ENCODE measurements at regions not wholly inside any gene's neighbourhood (a gene's known extent, or its start where the extent isn't known, plus 50 kb on each side); places are given as distances from the start of the nearest gene placed in this dataset.

DNA sequence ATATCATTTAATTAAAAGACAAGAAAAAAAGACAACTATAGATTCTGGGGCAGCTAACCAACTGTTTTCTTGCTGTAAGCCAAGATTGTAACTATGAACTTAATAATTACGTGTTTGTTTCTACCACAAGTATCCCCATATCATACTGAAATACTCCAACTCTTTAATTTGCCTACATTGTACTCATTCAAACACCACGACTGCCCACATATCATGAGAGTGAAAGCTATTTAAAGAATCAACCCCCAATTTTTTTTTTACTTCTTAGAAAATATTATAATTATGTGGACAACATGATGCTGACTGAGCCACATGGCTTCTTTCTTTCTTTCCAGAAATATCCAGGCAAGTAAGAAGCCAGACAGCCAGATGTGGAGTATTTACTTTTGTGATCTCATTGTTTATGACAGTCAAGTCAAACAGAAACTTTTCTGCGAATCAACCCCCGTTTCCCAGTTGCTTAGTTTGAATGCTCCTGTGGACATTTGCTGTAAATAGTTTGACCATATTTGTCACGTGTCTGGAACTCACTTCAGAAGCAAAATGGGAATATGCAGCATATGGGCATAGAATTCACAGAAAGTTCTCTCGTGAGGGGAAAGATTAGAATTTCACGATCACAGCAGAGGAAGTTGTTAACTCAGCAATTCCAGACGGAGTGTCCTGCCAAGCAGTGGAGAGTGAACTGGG, 126.8 kb upstream of the PSMD7 start:
- DNase-seq (ENCODE audit: low spot score), result no peak

GRCh38 chr16:74169066-74169465, 127.5 kb upstream of the PSMD7 start:
- DNase-seq (ENCODE audit: low spot score), result no peak

DNA sequence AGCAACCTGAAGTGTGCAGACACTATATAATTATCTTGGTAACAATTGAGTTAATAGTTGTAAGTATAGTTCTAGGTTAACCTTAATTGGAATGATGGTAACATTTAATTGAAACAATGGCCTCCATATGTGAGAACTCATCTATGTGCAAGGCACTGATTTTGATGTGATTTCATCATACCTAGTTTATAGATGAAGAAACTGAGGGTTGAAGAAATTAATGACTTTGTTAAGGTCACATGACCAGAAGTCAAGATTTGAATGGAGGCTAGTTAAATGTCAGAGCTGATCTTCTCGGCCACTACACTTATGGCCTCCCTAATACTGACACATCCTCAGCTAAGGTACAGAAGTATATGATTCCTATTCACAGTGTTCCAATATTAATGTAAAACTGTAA, 128.2 kb upstream of the PSMD7 start:
- DNase-seq (ENCODE audit: low spot score), result no peak

GRCh38 chr16:74166456-74166855, 130.2 kb upstream of the PSMD7 start:
- no peak for DNase-seq (ENCODE audit: low spot score)

- no peak for DNase-seq (ENCODE audit: low spot score)
These were observed 131.0 kb upstream of the PSMD7 start for GRCh38 chr16:74165566-74166080.

DNA sequence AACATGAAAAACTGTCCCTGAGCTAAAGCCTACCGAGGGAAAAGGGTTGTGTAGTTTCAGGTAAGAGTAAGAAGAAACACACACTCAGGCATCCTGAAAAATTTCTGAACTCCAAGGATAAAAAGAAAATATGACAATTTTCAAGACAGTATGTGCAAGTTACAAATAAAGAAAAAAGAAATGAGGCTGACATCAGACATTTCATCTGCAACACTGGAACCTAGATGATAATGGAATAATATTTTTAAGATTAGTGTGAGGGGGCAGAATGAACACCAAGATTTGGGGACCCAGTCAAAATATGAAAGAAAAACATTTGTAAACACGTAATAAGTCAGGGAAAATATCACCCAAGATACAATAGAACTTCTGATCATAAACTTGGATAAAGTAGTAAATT, 135.9 kb upstream of the PSMD7 start:
- DNase-seq (ENCODE audit: low spot score), result no peak

- DNase-seq (ENCODE audit: low spot score), result no peak
These were observed 142.8 kb upstream of the PSMD7 start for GRCh38 chr16:74153773-74154172.

- no peak for DNase-seq (ENCODE audit: low spot score)
These were observed 150.0 kb upstream of the PSMD7 start for GRCh38 chr16:74146643-74147042.

DNA sequence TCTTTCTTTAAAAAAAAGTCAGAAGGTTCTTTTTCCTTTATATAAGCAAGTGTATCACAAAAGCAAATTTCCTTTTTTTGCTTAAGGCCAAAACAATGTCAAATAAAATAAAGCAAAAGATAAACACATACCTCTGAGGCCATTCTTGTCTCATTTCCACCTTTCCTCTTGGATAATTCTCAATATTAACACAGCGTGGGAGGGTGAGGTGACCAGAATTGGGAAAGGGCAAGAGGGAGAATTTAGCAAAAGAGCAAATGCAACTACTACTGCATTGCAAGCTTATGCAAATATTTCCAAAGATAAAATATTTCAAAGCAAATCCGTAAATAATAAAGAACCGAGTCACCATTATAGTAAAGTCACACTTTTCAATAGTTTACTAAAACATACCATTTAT, 153.4 kb upstream of the PSMD7 start:
- no peak for DNase-seq (ENCODE audit: low spot score)

- no peak for DNase-seq (ENCODE audit: low spot score)
These were observed 155.6 kb upstream of the PSMD7 start for GRCh38 chr16:74141015-74141414.

GRCh38 chr16:74140557-74140956, 156.1 kb upstream of the PSMD7 start:
- no peak for DNase-seq (ENCODE audit: low spot score)

DNA sequence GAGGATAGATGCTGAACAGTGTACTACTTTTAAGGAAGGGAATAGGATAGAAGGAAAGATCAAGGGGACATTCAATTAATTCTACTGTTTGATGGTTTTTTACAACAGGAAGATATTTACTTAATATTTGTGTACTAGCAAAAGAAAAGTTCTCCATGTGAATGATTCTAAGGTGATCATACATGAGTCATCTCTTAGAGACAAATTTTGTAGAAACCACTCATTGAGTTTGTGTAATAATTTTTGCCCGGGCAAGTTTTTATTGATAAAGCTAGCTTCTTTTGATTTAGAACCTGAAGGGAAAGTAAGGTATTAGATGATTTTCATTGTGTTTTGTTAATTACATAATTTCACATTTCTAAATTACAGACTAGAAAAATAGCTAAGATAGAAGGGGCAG, 172.8 kb upstream of the PSMD7 start:
- no peak for DNase-seq (ENCODE audit: low spot score)

DNA sequence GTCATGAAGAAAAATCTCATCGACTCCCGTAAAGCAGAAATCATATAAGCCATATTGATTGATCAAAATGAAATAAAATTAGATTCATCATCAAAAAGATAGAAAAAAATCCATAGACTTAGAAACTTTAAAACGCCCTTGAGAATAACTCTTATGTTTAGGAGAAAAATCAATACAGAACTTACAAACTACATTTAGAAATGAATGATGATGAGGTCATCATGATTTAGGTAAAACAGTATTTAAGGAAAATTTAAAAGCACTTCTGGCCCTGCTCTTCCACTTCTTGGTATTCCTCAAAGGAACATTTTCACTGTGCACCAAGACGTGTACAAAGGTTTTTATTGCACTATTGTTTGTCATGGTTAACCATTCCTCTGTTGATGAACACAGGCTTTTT, 173.4 kb upstream of the PSMD7 start:
- DNase-seq (ENCODE audit: low spot score), result no peak

- DNase-seq (ENCODE audit: low spot score), result no peak
These were observed 178.8 kb upstream of the PSMD7 start for GRCh38 chr16:74117798-74118197.

DNA sequence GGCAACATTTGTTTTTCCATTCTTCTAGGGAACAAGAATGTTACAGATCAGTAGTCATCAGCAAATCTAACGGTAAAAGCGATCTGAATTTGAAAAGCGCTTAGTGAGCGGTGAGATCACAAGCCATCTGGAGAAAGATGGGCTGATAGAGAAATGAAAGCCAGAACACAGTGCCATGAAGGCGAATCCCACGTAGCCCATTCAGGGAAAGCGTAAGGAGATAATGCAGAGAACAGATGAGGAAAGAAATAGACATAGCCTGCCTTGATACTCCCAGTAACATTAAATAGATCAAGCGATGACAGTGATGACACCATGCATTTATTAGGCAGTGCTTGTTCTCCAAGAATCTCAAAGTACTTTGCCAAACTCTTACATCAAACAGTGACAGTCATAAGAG, 183.1 kb upstream of the PSMD7 start:
- peak; percentile 8 for DNase-seq (ENCODE audit: low spot score)

GRCh38 chr16:74111456-74111982, 185.1 kb upstream of the PSMD7 start:
- DNase-seq (ENCODE audit: low spot score), result no peak

- peak; percentile 8 for DNase-seq (ENCODE audit: low spot score)
These were observed 188.6 kb upstream of the PSMD7 start for GRCh38 chr16:74107795-74108610.

- DNase-seq (ENCODE audit: low spot score), result no peak
These were observed 192.6 kb upstream of the PSMD7 start for GRCh38 chr16:74104022-74104421.

- no peak for DNase-seq (ENCODE audit: low spot score)
These were observed 195.1 kb upstream of the PSMD7 start for GRCh38 chr16:74101379-74102137.

- DNase-seq (ENCODE audit: low spot score), result no peak
These were observed 196.0 kb upstream of the PSMD7 start for GRCh38 chr16:74100395-74101326.

GRCh38 chr16:74099530-74099929, 197.1 kb upstream of the PSMD7 start:
- no peak for DNase-seq (ENCODE audit: low spot score)
